ENCODE measurements at regions not wholly inside any gene's neighbourhood (a gene's known extent, or its start where the extent isn't known, plus 50 kb on each side); places are given as distances from the start of the nearest gene placed in this dataset.

- TF ChIP-seq POLR2A (IDR thresholded peaks at IDR 0.05) (no peak), CTCF (IDR thresholded peaks at IDR 0.05) (no peak)
Observed at GRCh38 chr17:79506955-79507354, 103.9 kb downstream of the RBFOX3 start.

Measured in breast epithelium (tissue), 3 donors.